HG02938 (cell line): ENCODE measurements at regions not wholly inside any gene's neighbourhood (a gene's known extent, or its start where the extent isn't known, plus 50 kb on each side); places are given as distances from the start of the nearest gene placed in this dataset.
"Not testable (repeated sequence)": the region's sequence is repeated elsewhere in the genome, so short reads cannot be mapped to it uniquely, and the experiment has no call there.

Source experiments
- ATAC-seq: cut with Tn5 transposase; IDR thresholded peaks from one replicate; pipeline ENCODE4 v1.9.1; 2021; ENCODE audit warnings: mild to moderate bottlenecking, moderate library complexity; ENCODE audit not compliant: unreplicated experiment

- not testable (repeated sequence) for ATAC-seq
Measured at GRCh38 chr5:117599811-117600210, 1025.2 kb upstream of the SEMA6A start.

GRCh38 chr5:117594166-117594565, 1019.5 kb upstream of the SEMA6A start:
- no peak for ATAC-seq

- ATAC-seq: peak; percentile 95
Measured at GRCh38 chr5:117590944-117591343, 1016.3 kb upstream of the SEMA6A start.

GRCh38 chr5:117588611-117589010, 1014.0 kb upstream of the SEMA6A start:
- ATAC-seq: no peak

- ATAC-seq: no peak
Measured at GRCh38 chr5:117587111-117587510, 1012.5 kb upstream of the SEMA6A start.

- no peak for ATAC-seq
Measured at GRCh38 chr5:117568622-117569021, 994.0 kb upstream of the SEMA6A start.

GRCh38 chr5:117568126-117568525, 993.5 kb upstream of the SEMA6A start:
- no peak for ATAC-seq

- no peak for ATAC-seq
Measured at GRCh38 chr5:117562647-117563046, 988.0 kb upstream of the SEMA6A start.

GRCh38 chr5:117561531-117561930, 986.9 kb upstream of the SEMA6A start:
- ATAC-seq: no peak

- no peak for ATAC-seq
Measured at GRCh38 chr5:117559005-117559844, 984.6 kb upstream of the SEMA6A start.

- no peak for ATAC-seq
Measured at GRCh38 chr5:117551236-117551635, 976.6 kb upstream of the SEMA6A start.

- no peak for ATAC-seq
Measured at GRCh38 chr5:117547192-117547591, 972.6 kb upstream of the SEMA6A start.

GRCh38 chr5:117539692-117540091, 965.1 kb upstream of the SEMA6A start:
- no peak for ATAC-seq

GRCh38 chr5:117533792-117534191, 959.2 kb upstream of the SEMA6A start:
- ATAC-seq: no peak

- not testable (repeated sequence) for ATAC-seq
Measured at GRCh38 chr5:117533051-117533670, 958.5 kb upstream of the SEMA6A start.

GRCh38 chr5:117519957-117520500, 945.4 kb upstream of the SEMA6A start:
- no peak for ATAC-seq

GRCh38 chr5:117504305-117504704, 929.7 kb upstream of the SEMA6A start:
- no peak for ATAC-seq

GRCh38 chr5:117497601-117498000, 923.0 kb upstream of the SEMA6A start:
- ATAC-seq: no peak

- no peak for ATAC-seq
Measured at GRCh38 chr5:117496801-117497200, 922.2 kb upstream of the SEMA6A start.

- no peak for ATAC-seq
Measured at GRCh38 chr5:117494188-117494587, 919.6 kb upstream of the SEMA6A start.

GRCh38 chr5:117488976-117489500, 914.4 kb upstream of the SEMA6A start:
- ATAC-seq: no peak

GRCh38 chr5:117487556-117487955, 912.9 kb upstream of the SEMA6A start:
- ATAC-seq: no peak
